ENCODE measurements at regions not wholly inside any gene's neighbourhood (a gene's known extent, or its start where the extent isn't known, plus 50 kb on each side); places are given as distances from the start of the nearest gene placed in this dataset.

DNA sequence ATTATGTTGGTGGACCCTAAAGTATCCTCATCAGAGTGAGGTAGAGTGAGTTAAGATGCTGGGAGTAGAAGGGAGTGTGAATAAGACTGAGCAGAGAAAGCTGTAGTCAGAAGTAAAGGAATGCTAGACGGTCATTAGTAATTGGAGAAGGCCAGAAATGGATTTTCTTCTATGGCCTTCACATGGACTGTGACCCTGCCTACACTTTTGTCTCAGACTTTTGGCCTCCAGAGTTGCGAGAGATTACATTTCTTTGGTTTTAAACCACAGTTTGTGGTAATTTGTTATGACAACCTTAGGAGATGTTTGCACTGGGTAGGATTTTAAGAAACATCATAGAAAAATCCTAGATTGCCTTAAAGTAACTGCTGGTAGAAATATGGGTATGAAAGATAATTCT, 1267.7 kb upstream of the TMEFF2 start:
- no peak for TF ChIP-seq CTCF (IDR thresholded peaks at IDR 0.05; ENCODE audit: insufficient read depth, low read depth, low read length)
- no peak for TF ChIP-seq EZH2 (IDR thresholded peaks at IDR 0.05; ENCODE audit: insufficient read depth, low read length)
